Keratinocyte (primary cell): ENCODE measurements at regions not wholly inside any gene's neighbourhood (a gene's known extent, or its start where the extent isn't known, plus 50 kb on each side); places are given as distances from the start of the nearest gene placed in this dataset.

Experiments
- DNase-seq: peaks from one replicate; pipeline ENCODE4 v3.0.0-alpha.2; 2011; ENCODE audit warnings: low read depth, missing footprints, low spot score
- FAIRE-seq: peaks from 2 replicates; lab custom pipeline; 2011; peaks lifted over from hg19 to GRCh38; lab: Jason Lieb, UNC
- H2AFZ ChIP-seq: 2 replicates; pipeline ENCODE4 v1.6.0; 2012; ENCODE audit warnings: low read length, control low read depth, inconsistent platforms; ENCODE audit not compliant: control insufficient read depth
- H3K27ac ChIP-seq: 2 replicates; pipeline ENCODE4 v1.5.1; 2011; ENCODE audit warnings: low read length; ENCODE audit not compliant: control insufficient read depth, insufficient read depth
- H3K27me3 ChIP-seq: 3 replicates; pipeline ENCODE4 v1.6.0; 2011; ENCODE audit warnings: low read length; ENCODE audit not compliant: control insufficient read depth, insufficient read depth; ENCODE audit errors: extremely low read depth
- H3K36me3 ChIP-seq, 2 experiments: 2 replicates in 1 of 2; 3 replicates in 1 of 2; pipeline ENCODE4 v1.5.1; 2011; ENCODE audit warnings: low read length in 2 of 2, mild to moderate bottlenecking in 1 of 2; ENCODE audit not compliant: control insufficient read depth in 2 of 2, insufficient read depth in 2 of 2; ENCODE audit errors: extremely low read depth in 1 of 2
- H3K4me1 ChIP-seq: 3 replicates; pipeline ENCODE4 v1.5.1; 2011; ENCODE audit warnings: low read length; ENCODE audit not compliant: control insufficient read depth, insufficient read depth; ENCODE audit errors: extremely low read depth
- H3K4me2 ChIP-seq: 3 replicates; pipeline ENCODE4 v1.6.0; 2011; ENCODE audit warnings: low read depth, low read length; ENCODE audit not compliant: control insufficient read depth, insufficient read depth; ENCODE audit errors: extremely low read depth
- H3K4me3 ChIP-seq, 3 experiments: fragments of 200-600 bp in 1 of 3; sonication (generic) in 1 of 3; 2 replicates in 2 of 3; 3 replicates in 1 of 3; pipeline ENCODE4 v1.5.1; 2011 to 2016; ENCODE audit warnings: low read length in 3 of 3, mild to moderate bottlenecking in 3 of 3, control low read depth in 2 of 3, inconsistent platforms in 1 of 3, low read depth in 1 of 3, mixed read lengths in 1 of 3, mixed run types in 1 of 3, moderate library complexity in 1 of 3; ENCODE audit not compliant: control insufficient read depth in 2 of 3, insufficient read depth in 2 of 3; ENCODE audit errors: extremely low read depth in 1 of 3
- H3K79me2 ChIP-seq: 2 replicates; pipeline ENCODE4 v1.6.0; 2012; ENCODE audit warnings: low read length; ENCODE audit not compliant: control insufficient read depth, insufficient read depth
- H3K9ac ChIP-seq: 3 replicates; pipeline ENCODE4 v1.6.0; 2011; ENCODE audit warnings: low read length; ENCODE audit not compliant: control insufficient read depth, insufficient read depth; ENCODE audit errors: extremely low read depth
- H3K9me1 ChIP-seq: 3 replicates; pipeline ENCODE4 v1.6.0; 2011; ENCODE audit warnings: low read length; ENCODE audit not compliant: control insufficient read depth, insufficient read depth; ENCODE audit errors: extremely low read depth
- H3K9me3 ChIP-seq: 2 replicates; pipeline ENCODE4 v1.5.1; 2012; ENCODE audit warnings: low read depth, low read length; ENCODE audit not compliant: control insufficient read depth
- H4K20me1 ChIP-seq: 3 replicates; pipeline ENCODE4 v1.6.0; 2011; ENCODE audit warnings: low read length; ENCODE audit not compliant: control insufficient read depth, insufficient read depth; ENCODE audit errors: extremely low read depth
- CTCF ChIP-seq, 3 experiments: IDR thresholded peaks in 1 of 3; conservative IDR thresholded peaks in 1 of 3; optimal IDR thresholded peaks in 1 of 3; 2 replicates in 2 of 3; 3 replicates in 1 of 3; pipeline versions ENCODE3 to v1.5.1; 2011; ENCODE audit warnings: low read length in 3 of 3, mild to moderate bottlenecking in 3 of 3, moderate library complexity in 2 of 3, control low read depth in 1 of 3, inconsistent platforms in 1 of 3; ENCODE audit not compliant: insufficient read depth in 2 of 3; ENCODE audit errors: extremely low read depth in 1 of 3
- EZH2 ChIP-seq: IDR thresholded peaks from one replicate; pipeline ENCODE4 v1.6.1; 2012; ENCODE audit warnings: inconsistent platforms, mild to moderate bottlenecking, low read length, moderate library complexity
- dilution Hi-C: fragments of 300-500 bp; cut with MboI; formaldehyde crosslinking; loops from one replicate; pipeline ENCODE4 v1.7.0; 2020; ENCODE audit warnings: low sequenced_read_pairs; ENCODE audit not compliant: extremely low pct_ligation_motif_present

DNA sequence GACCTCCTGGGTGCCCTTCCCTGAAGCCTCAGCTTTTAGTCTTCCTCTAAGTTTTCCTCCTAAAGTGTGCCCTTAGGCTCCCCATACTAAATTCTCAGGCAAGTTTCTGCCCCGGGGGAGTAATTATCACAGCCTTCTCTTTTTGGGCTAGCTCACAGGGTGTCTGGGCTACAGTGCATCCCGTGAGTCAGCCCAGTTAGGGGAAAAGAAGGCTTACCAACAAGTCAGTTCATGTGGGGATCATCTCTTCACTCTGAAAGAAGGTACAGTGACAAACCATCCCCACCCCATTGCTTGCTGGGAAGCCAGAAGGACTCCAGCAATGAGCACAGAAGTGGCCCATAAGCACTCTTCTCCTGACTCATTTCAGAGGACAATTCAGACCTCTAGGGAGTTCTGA lies 134.7 kb upstream of the FAM9C start:
- Histone ChIP-seq H3K79me2 (no peaks in the 10 kb centered on the region), H3K4me1 (peaks cover 20% of the 10 kb centered on the region), H3K4me2 (peak overlapping the region; percentile 1), H3K4me3 (no peak overlapping the region), H4K20me1 (no peaks in the 10 kb centered on the region), H3K36me3 (no peaks in the 10 kb centered on the region), H3K9me1 (no peaks in the 10 kb centered on the region), H3K9ac (no peak overlapping the region), H3K9me3 (no peaks in the 10 kb centered on the region), H3K27ac (no peak overlapping the region), H2AFZ (no peak overlapping the region), H3K27me3 (no peaks in the 10 kb centered on the region)
- dilution Hi-C loops: no loop called here
- FAIRE-seq (peak; percentile 66), DNase-seq (peak; percentile 59)
- no peak for TF ChIP-seq CTCF (optimal IDR thresholded peaks at IDR 0.05 in 1 of 3, IDR thresholded peaks at IDR 0.05 in 1 of 3, conservative IDR thresholded peaks at IDR 0.05 in 1 of 3; ENCODE audit: extremely low read depth in 1 of 3, insufficient read depth in 2 of 3, low read length in 3 of 3)
- no peak for TF ChIP-seq EZH2

DNA sequence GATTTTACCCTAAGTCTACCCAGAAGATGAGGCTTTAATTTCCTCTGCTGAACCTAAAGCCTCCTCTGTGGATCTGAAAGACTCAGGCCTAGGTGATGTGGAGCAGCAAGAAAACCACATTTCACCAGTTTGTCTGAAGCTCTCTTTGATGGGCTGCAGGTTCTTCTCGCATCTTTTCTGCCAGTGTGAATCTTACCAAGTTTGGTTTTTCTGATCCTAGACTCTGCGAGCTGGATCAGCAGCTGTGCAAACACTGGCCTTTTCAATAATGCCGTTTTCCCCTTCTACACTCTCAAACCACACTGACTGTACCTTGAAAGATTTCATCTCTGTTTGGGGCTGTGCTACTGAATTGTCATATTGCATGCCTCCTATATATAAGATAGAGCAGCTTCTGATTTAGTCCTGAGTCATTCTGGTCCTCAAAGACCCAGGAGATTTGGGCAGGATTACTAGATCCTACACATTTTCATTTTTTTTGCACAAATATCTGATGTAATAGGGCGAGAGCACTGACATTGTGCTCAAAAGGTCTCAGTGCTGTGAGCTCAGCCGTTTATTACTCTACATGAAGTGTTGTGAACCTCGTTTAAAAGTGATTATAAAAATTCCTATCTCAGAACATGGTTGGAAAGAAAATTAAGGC lies 133.6 kb upstream of the FAM9C start:
- Histone ChIP-seq H3K9ac (no peak overlapping the region), H3K36me3 (no peaks in the 10 kb centered on the region), H4K20me1 (no peaks in the 10 kb centered on the region), H3K27ac (no peak overlapping the region), H3K4me1 (peaks cover 20% of the 10 kb centered on the region), H3K9me1 (no peaks in the 10 kb centered on the region), H3K27me3 (no peaks in the 10 kb centered on the region), H3K4me2 (no peak overlapping the region), H3K79me2 (no peaks in the 10 kb centered on the region), H2AFZ (no peak overlapping the region), H3K9me3 (no peaks in the 10 kb centered on the region), H3K4me3 (no peak overlapping the region)
- dilution Hi-C loops: no loop called here
- DNase-seq: no peak
- TF ChIP-seq CTCF (optimal IDR thresholded peaks at IDR 0.05 in 1 of 3, IDR thresholded peaks at IDR 0.05 in 1 of 3, conservative IDR thresholded peaks at IDR 0.05 in 1 of 3; ENCODE audit: extremely low read depth in 1 of 3, insufficient read depth in 2 of 3, low read length in 3 of 3): no peak
- TF ChIP-seq EZH2: no peak
- no peak for FAIRE-seq
